ENCODE measurements at regions not wholly inside any gene's neighbourhood (a gene's known extent, or its start where the extent isn't known, plus 50 kb on each side); places are given as distances from the start of the nearest gene placed in this dataset.

GRCh38 chr11:27204529-27204928 lies 158.5 kb downstream of the CCDC34 start:
- Histone ChIP-seq H4K5ac (ENCODE audit: low read depth, low read length) (no peak overlapping the region), H4K91ac (ENCODE audit: insufficient read depth, low read depth, low read length) (no peak overlapping the region), H3K27me3 (ENCODE audit: control insufficient read depth, insufficient read depth, low read length) (no peaks in the 10 kb centered on the region; the same call in 1 of the 2 replicates), H3K14ac (replicated peaks; ENCODE audit: low read depth, low read length) (no peak overlapping the region), H2AFZ (replicated peaks; ENCODE audit: low read length, poor library complexity) (no peak overlapping the region), H4K20me1 (ENCODE audit: insufficient read depth, low read length) (no peaks in the 10 kb centered on the region), H3K9ac (ENCODE audit: low read depth, low read length) (no peak overlapping the region), H4K8ac (ENCODE audit: low read depth in 2 of 2, low read length in 2 of 2) (no peak overlapping the region), H3K79me1 (ENCODE audit: low read depth in 1 of 2, low read length in 2 of 2) (no peaks in the 10 kb centered on the region), H3K9me3 (ENCODE audit: control insufficient read depth, insufficient read depth, low read length) (no peaks in the 10 kb centered on the region), H3K9me1 (ENCODE audit: insufficient read depth, low read length) (no peaks in the 10 kb centered on the region; the same call in 1 of the 2 replicates), H2AK9ac (replicated peaks; ENCODE audit: low read depth, low read length, poor library complexity) (no peak overlapping the region), H3K4me2 (ENCODE audit: low read depth, low read length) (no peak overlapping the region), H2BK15ac (ENCODE audit: low read depth, low read length) (no peak overlapping the region), H2AK5ac (ENCODE audit: low read depth, low read length) (no peak overlapping the region), H3K18ac (ENCODE audit: low read depth, low read length) (no peak overlapping the region), H3K4me1 (ENCODE audit: control insufficient read depth, insufficient read depth, low read length) (peaks cover 2% of the 10 kb centered on the region), H2BK120ac (ENCODE audit: low read depth, low read length) (no peak overlapping the region), H2BK20ac (ENCODE audit: low read depth, low read length) (no peak overlapping the region), H3K4me3 (ENCODE audit: insufficient read depth, low read depth, low read length) (no peak overlapping the region), H3K4ac (ENCODE audit: low read depth, low read length) (no peak overlapping the region), H2BK5ac (ENCODE audit: low read depth, low read length, poor library complexity, severe bottlenecking) (no peak overlapping the region), H3K23ac (ENCODE audit: low read depth, low read length) (no peak overlapping the region), H3K56ac (ENCODE audit: extremely low read depth, insufficient read depth, low read length) (no peak overlapping the region), H3K36me3 (ENCODE audit: control insufficient read depth, insufficient read depth, low read length) (no peaks in the 10 kb centered on the region), H3K27ac (ENCODE audit: insufficient read depth, low read length) (no peak overlapping the region)
- intact Hi-C loops (cut with micrococcal nuclease) (no loop called here), dilution Hi-C loops (cut with HindIII; ENCODE audit: low sequenced_read_pairs, unreplicated experiment) (no loop called here), in situ Hi-C loops (cut with MboI; ENCODE audit: low sequenced_read_pairs) (no loop called here)
- no peak for ATAC-seq (ENCODE audit: low read depth)
- WGBS, 2 experiments (ENCODE audit: extremely low coverage in 2 of 2, insufficient read length in 1 of 2), result no CpG with 5 or more reads among the region's 3 CpGs
- TF ChIP-seq RAD21 (IDR thresholded peaks at IDR 0.05; ENCODE audit: low read length), result peak; percentile 28; the same call in 1 of the 2 replicates
- TF ChIP-seq ELK1 (IDR thresholded peaks at IDR 0.05; ENCODE audit: borderline replicate concordance, low read depth, low read length), result no peak
- peak; percentile 28; the same call in 1 of the 2 replicates for TF ChIP-seq CTCF (conservative IDR thresholded peaks at IDR 0.05; ENCODE audit: low read depth, low read length)
- 0 out of 2 replicates have a peak, but pooled peaks have one; percentile 3 for TF ChIP-seq SMC3 (IDR thresholded peaks at IDR 0.05; ENCODE audit: low read depth, low read length)
- ChIA-PET POLR2A (ENCODE audit: unreplicated experiment) (no interaction called here), CTCF (interaction anchor here (1.3 kb wide), 1 partner anchor 92 kb away, joined by 4 read pairs; no protein-coding TSS in a partner anchor)
- no peak for DNase-seq
- no TSS peak for BruUV-seq (replicated peaks)
